WI38 (cell line): ENCODE measurements at regions not wholly inside any gene's neighbourhood (a gene's known extent, or its start where the extent isn't known, plus 50 kb on each side); places are given as distances from the start of the nearest gene placed in this dataset.

Experiments used
- H3K4me3 ChIP-seq: 2 replicates; pipeline ENCODE4 v1.5.1; 2011; ENCODE audit warnings: low read depth, mild to moderate bottlenecking, control low read depth, low read length
- CTCF ChIP-seq: IDR thresholded peaks from 2 replicates; pipeline ENCODE4 v1.5.1; 2012; ENCODE audit warnings: low read depth, mild to moderate bottlenecking, control low read depth, low read length

- TF ChIP-seq CTCF: no peak
- H3K4me3 ChIP-seq: no peak overlapping the region
These were observed 182.5 kb downstream of the BAMBI start for GRCh38 chr10:28859791-28860190.

GRCh38 chr10:28862219-28862618 is 184.9 kb downstream of the BAMBI start:
- no peak overlapping the region for H3K4me3 ChIP-seq

GRCh38 chr10:28869606-28870201 is 192.4 kb downstream of the BAMBI start:
- H3K4me3 ChIP-seq: no peak overlapping the region
- no peak for TF ChIP-seq CTCF

More at GRCh38 chr10:28862219-28862618, 184.9 kb downstream of the BAMBI start:
- no peak for TF ChIP-seq CTCF

GRCh38 chr10:28871665-28872064 is 194.3 kb downstream of the BAMBI start:
- H3K4me3 ChIP-seq: no peak overlapping the region
- TF ChIP-seq CTCF: no peak

- no peak overlapping the region for H3K4me3 ChIP-seq
- TF ChIP-seq CTCF: no peak
These were observed 195.4 kb downstream of the BAMBI start for GRCh38 chr10:28872587-28873165.

- no peak for TF ChIP-seq CTCF
- H3K4me3 ChIP-seq: no peak overlapping the region
These were observed 196.2 kb downstream of the BAMBI start for GRCh38 chr10:28873540-28873939.

- H3K4me3 ChIP-seq: no peak overlapping the region
- TF ChIP-seq CTCF: no peak
These were observed 196.9 kb downstream of the BAMBI start for GRCh38 chr10:28874210-28874609.
